K562 (cell line): ENCODE measurements at regions not wholly inside any gene's neighbourhood (a gene's known extent, or its start where the extent isn't known, plus 50 kb on each side); places are given as distances from the start of the nearest gene placed in this dataset.

Source experiments
- ATAC-seq: fragments of 200-7000 bp; cut with Tn5 transposase; 3 replicates; pipeline ENCODE4 v1.9.1; 2020; ENCODE audit warnings: moderate library complexity
- BruUV-seq: library from RNA; stranded (reverse); fragments of 400-500 nt; replicated peaks from 2 replicates; lab custom pipeline; 2021; lab: Mats Ljungman, UMichigan
- CTCF ChIA-PET: fragments of 300-600 bp; formaldehyde crosslinking; extraction: SDS; loops from one replicate; lab custom pipeline; 2021; ENCODE audit warnings: low intra/inter-chr PET ratio; lab: Yijun Ruan, JAX
- POLR2A ChIA-PET: fragments of 300-600, 350-650 bp; sonication (Branson Sonifier 250); formaldehyde crosslinking; extraction: SDS; loops from one replicate; lab custom pipeline; 2021; ENCODE audit warnings: antibody characterized with exemption, inconsistent platforms; lab: Yijun Ruan, JAX
- DNase-seq, 4 experiments: peaks; one replicate each; pipeline versions ENCODE4 v3.0.0 to v3.0.0-alpha.2; 2011 to 2018; ENCODE audit warnings: low spot score in 3 of 4, mixed read lengths in 3 of 4; ENCODE audit errors: extremely low read depth in 1 of 4
- FAIRE-seq: peaks from 2 replicates; lab custom pipeline; 2011; peaks lifted over from hg19 to GRCh38; lab: Jason Lieb, UNC
- H2AFZ ChIP-seq: 2 replicates; pipeline ENCODE4 v1.6.0; 2011; ENCODE audit warnings: low read depth, low read length, control low read depth, inconsistent platforms
- H3K27ac ChIP-seq: fragments of 200-600 bp; 3 replicates; pipeline ENCODE4 v1.8.0; 2011; ENCODE audit warnings: low read depth, mild to moderate bottlenecking, control low read depth, inconsistent platforms, low read length, moderate library complexity, mixed read lengths; ENCODE audit errors: extremely low read depth
- H3K27me3 ChIP-seq, 2 experiments: fragments of 300-600 bp in 1 of 2; 2 replicates in 1 of 2; 3 replicates in 1 of 2; pipeline versions ENCODE4 v1.6.0 to v1.8.0; 2011; ENCODE audit warnings: inconsistent platforms in 2 of 2, low read length in 2 of 2, mild to moderate bottlenecking in 1 of 2, mixed read lengths in 1 of 2, moderate library complexity in 1 of 2; ENCODE audit not compliant: control insufficient read depth in 2 of 2, insufficient read depth in 2 of 2
- H3K36me3 ChIP-seq: fragments of 300-600 bp; 3 replicates; pipeline ENCODE4 v1.8.0; 2011; ENCODE audit warnings: mild to moderate bottlenecking, low read length, inconsistent platforms; ENCODE audit not compliant: control insufficient read depth, insufficient read depth
- H3K4me1 ChIP-seq, 2 experiments: fragments of 200-600 bp in 1 of 2; replicated peaks in 1 of 2; 2 replicates in 1 of 2; 3 replicates in 1 of 2; pipeline versions ENCODE4 v1.5.1 to v1.8.0; 2011; ENCODE audit warnings: inconsistent platforms in 2 of 2, low read length in 2 of 2, mild to moderate bottlenecking in 1 of 2, mixed read lengths in 1 of 2, moderate library complexity in 1 of 2; ENCODE audit not compliant: control insufficient read depth in 2 of 2, insufficient read depth in 2 of 2
- H3K4me2 ChIP-seq: 2 replicates; pipeline ENCODE4 v1.6.1; 2011; ENCODE audit warnings: low read length, control low read depth, inconsistent platforms, mixed read lengths; ENCODE audit not compliant: insufficient read depth
- H3K4me3 ChIP-seq: fragments of 200-600 bp; sonication (generic), shearing (Covaris generic); 2 replicates; pipeline ENCODE4 v1.5.1; 2016; ENCODE audit warnings: control low read depth, inconsistent platforms
- H3K79me2 ChIP-seq: fragments of 200-600 bp; 3 replicates; pipeline ENCODE4 v1.8.0; 2011; ENCODE audit warnings: low read length, inconsistent platforms; ENCODE audit not compliant: control insufficient read depth, insufficient read depth
- H3K9ac ChIP-seq, 2 experiments: 2 replicates each; pipeline versions ENCODE4 v1.6.0 to v1.6.1; 2011; ENCODE audit warnings: low read depth in 2 of 2, low read length in 2 of 2, control low read depth in 1 of 2, inconsistent platforms in 1 of 2, mild to moderate bottlenecking in 1 of 2, mixed read lengths in 1 of 2; ENCODE audit not compliant: insufficient read depth in 1 of 2
- H3K9me1 ChIP-seq: one replicate; pipeline ENCODE4 v1.6.0; 2011; ENCODE audit warnings: inconsistent platforms, mild to moderate bottlenecking, low read length, moderate library complexity; ENCODE audit not compliant: control insufficient read depth, insufficient read depth
- H3K9me3 ChIP-seq: replicated peaks from 2 replicates; pipeline ENCODE4 v1.5.1; 2011; ENCODE audit warnings: low read depth, low read length, inconsistent platforms; ENCODE audit not compliant: control insufficient read depth, insufficient read depth
- H4K20me1 ChIP-seq: replicated peaks from 2 replicates; pipeline ENCODE4 v1.6.1; 2011; ENCODE audit warnings: low read length, inconsistent platforms, mixed read lengths; ENCODE audit not compliant: control insufficient read depth, insufficient read depth
- ARID1B ChIP-seq: fragments of 450-650 bp; IDR thresholded peaks from 2 replicates; pipeline ENCODE4 v1.6.1; 2016; ENCODE audit warnings: antibody characterized with exemption, mild to moderate bottlenecking, inconsistent platforms
- HMGN3 ChIP-seq: IDR thresholded peaks from 2 replicates; pipeline ENCODE4 v1.6.1; 2011; ENCODE audit warnings: borderline replicate concordance, low read depth, mild to moderate bottlenecking, mixed read lengths, low read length; ENCODE audit not compliant: insufficient read length; ENCODE audit errors: extremely low read depth
- NCOR1 ChIP-seq: fragments of 450-650 bp; IDR thresholded peaks from 2 replicates; pipeline ENCODE4 v1.6.1; 2016; ENCODE audit warnings: mild to moderate bottlenecking, moderate library complexity
- ZC3H4 ChIP-seq: sonication (generic); formaldehyde crosslinking; IDR thresholded peaks from 2 replicates; pipeline ENCODE4 v1.9.0; 2021; ENCODE audit warnings: missing genetic modification reagents, borderline replicate concordance
- ZFP36 ChIP-seq: fragments of 150-350 bp; IDR thresholded peaks from 2 replicates; pipeline ENCODE4 v1.6.1; 2018; ENCODE audit warnings: low read length, low read depth; ENCODE audit not compliant: partially characterized antibody
- ZNF217 ChIP-seq: sonication (generic); formaldehyde crosslinking; IDR thresholded peaks from 2 replicates; pipeline ENCODE4 v1.8.0; 2022; ENCODE audit warnings: mild to moderate bottlenecking, missing genetic modification reagents
- ZNF23 ChIP-seq: fragments of 250-450 bp; sonication (Bioruptor Pico); IDR thresholded peaks from 2 replicates; pipeline ENCODE4 v1.4.0; 2020; ENCODE audit warnings: mild to moderate bottlenecking
- WGBS: fragments of 100-300 bp; shearing (Covaris generic); methylation state at CpG from one replicate; pipeline ENCODE4 v1.1.6; 2016; ENCODE audit warnings: low coverage, mixed read lengths; ENCODE audit not compliant: insufficient coverage; ENCODE audit errors: missing lambda C conversion rate; 5-methylcytosine and 5-hydroxymethylcytosine counted together
- in situ Hi-C: fragments of 300-500 bp; cut with MboI; formaldehyde crosslinking; loops from 4 replicates; pipeline ENCODE4 v1.15.0; 2018; ENCODE audit warnings: inconsistent platforms, mixed read lengths
- intact Hi-C: fragments of 100-400 bp; cut with micrococcal nuclease; formaldehyde crosslinking; loops from 2 replicates; pipeline ENCODE4 v1.14.2; 2022
- TF ChIP-seq, protein P1 (sequence below), 2 experiments: fragments of 450-650 bp; IDR thresholded peaks; 2 replicates each; pipeline ENCODE4 v1.6.1; 2016
- TF ChIP-seq, protein P2 (sequence below): fragments of 250-450 bp; sonication (Bioruptor Pico); IDR thresholded peaks from 2 replicates; pipeline ENCODE4 v1.8.0; 2022; ENCODE audit warnings: inconsistent platforms, mild to moderate bottlenecking, moderate library complexity, borderline replicate concordance
- TF ChIP-seq, protein P3 (sequence below), 2 experiments: fragments of 150-350 bp in 1 of 2; IDR thresholded peaks; 2 replicates each; pipeline ENCODE4 v1.6.1; 2012 to 2016; ENCODE audit warnings: low read depth in 2 of 2, low read length in 2 of 2, mild to moderate bottlenecking in 1 of 2, moderate library complexity in 1 of 2

DNA sequence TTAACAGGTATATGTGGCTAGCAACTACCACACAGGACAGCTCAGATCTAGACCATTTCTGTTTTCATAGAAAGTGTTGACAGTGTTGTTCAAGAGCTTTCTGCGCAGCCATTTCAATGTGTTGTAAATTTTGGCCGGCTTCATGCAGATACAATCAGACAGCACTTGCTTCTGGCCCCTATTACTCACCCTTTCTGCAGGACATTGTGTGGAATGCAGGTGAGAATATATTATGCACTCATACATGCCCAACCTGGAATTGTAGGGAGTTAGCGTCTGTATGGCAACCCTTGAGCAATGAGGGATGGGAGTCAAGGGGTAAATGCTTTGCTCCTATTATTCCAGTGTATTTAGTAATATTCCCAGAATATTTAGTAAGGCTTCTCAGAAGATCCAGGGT lies 180.9 kb upstream of the PLXNA2 start:
- POLR2A ChIA-PET, result interaction anchor here (0.8 kb wide), 1 partner anchor 12 kb away, joined by 3 read pairs; no protein-coding TSS in a partner anchor
- in situ Hi-C loops, result no loop called here
- BruUV-seq, result no TSS peak

More for the DNA sequence above, 180.9 kb upstream of the PLXNA2 start:
- FAIRE-seq (no peak), ATAC-seq (no peak), DNase-seq (no peak)
- intact Hi-C loops, result no loop called here
- Histone ChIP-seq H3K4me1 (no peaks in the 10 kb centered on the region), H3K4me3 (no peak overlapping the region), H3K9me3 (no peaks in the 10 kb centered on the region), H3K27me3 (peaks cover 0 to 2% of the 10 kb centered on the region in 2 experiments; a peak in 1 of 5 replicates), H3K9me1 (no peaks in the 10 kb centered on the region), H3K9ac (no peak overlapping the region), H3K79me2 (no peaks in the 10 kb centered on the region), H4K20me1 (no peaks in the 10 kb centered on the region), H2AFZ (no peak overlapping the region), H3K4me2 (no peak overlapping the region), H3K36me3 (no peaks in the 10 kb centered on the region), H3K27ac (no peak overlapping the region)
- WGBS, result 3% methylated on average over 3 of the region's 3 CpGs
- no peak for TF ChIP-seq ZNF23
- TF ChIP-seq ZFP36, result no peak
- TF ChIP-seq, protein P1, sequence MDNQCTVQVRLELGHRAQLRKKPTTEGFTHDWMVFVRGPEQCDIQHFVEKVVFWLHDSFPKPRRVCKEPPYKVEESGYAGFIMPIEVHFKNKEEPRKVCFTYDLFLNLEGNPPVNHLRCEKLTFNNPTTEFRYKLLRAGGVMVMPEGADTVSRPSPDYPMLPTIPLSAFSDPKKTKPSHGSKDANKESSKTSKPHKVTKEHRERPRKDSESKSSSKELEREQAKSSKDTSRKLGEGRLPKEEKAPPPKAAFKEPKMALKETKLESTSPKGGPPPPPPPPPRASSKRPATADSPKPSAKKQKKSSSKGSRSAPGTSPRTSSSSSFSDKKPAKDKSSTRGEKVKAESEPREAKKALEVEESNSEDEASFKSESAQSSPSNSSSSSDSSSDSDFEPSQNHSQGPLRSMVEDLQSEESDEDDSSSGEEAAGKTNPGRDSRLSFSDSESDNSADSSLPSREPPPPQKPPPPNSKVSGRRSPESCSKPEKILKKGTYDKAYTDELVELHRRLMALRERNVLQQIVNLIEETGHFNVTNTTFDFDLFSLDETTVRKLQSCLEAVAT (IDR thresholded peaks at IDR 0.05), result no peak
- TF ChIP-seq HMGN3, result no peak
- TF ChIP-seq ZNF217, result no peak
- TF ChIP-seq ARID1B, result no peak
- TF ChIP-seq, protein P2, sequence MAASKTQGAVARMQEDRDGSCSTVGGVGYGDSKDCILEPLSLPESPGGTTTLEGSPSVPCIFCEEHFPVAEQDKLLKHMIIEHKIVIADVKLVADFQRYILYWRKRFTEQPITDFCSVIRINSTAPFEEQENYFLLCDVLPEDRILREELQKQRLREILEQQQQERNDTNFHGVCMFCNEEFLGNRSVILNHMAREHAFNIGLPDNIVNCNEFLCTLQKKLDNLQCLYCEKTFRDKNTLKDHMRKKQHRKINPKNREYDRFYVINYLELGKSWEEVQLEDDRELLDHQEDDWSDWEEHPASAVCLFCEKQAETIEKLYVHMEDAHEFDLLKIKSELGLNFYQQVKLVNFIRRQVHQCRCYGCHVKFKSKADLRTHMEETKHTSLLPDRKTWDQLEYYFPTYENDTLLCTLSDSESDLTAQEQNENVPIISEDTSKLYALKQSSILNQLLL, result no peak
- TF ChIP-seq ZC3H4 (CRISPR knock-in tag), result no peak
- TF ChIP-seq, protein P3, sequence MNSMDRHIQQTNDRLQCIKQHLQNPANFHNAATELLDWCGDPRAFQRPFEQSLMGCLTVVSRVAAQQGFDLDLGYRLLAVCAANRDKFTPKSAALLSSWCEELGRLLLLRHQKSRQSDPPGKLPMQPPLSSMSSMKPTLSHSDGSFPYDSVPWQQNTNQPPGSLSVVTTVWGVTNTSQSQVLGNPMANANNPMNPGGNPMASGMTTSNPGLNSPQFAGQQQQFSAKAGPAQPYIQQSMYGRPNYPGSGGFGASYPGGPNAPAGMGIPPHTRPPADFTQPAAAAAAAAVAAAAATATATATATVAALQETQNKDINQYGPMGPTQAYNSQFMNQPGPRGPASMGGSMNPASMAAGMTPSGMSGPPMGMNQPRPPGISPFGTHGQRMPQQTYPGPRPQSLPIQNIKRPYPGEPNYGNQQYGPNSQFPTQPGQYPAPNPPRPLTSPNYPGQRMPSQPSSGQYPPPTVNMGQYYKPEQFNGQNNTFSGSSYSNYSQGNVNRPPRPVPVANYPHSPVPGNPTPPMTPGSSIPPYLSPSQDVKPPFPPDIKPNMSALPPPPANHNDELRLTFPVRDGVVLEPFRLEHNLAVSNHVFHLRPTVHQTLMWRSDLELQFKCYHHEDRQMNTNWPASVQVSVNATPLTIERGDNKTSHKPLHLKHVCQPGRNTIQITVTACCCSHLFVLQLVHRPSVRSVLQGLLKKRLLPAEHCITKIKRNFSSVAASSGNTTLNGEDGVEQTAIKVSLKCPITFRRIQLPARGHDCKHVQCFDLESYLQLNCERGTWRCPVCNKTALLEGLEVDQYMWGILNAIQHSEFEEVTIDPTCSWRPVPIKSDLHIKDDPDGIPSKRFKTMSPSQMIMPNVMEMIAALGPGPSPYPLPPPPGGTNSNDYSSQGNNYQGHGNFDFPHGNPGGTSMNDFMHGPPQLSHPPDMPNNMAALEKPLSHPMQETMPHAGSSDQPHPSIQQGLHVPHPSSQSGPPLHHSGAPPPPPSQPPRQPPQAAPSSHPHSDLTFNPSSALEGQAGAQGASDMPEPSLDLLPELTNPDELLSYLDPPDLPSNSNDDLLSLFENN (IDR thresholded peaks at IDR 0.05; ENCODE audit: low read depth in 2 of 2, low read length in 2 of 2), result no peak
- no peak for TF ChIP-seq NCOR1
- CTCF ChIA-PET, result no interaction called here
